SK-MEL-5 (cell line): ENCODE measurements at regions not wholly inside any gene's neighbourhood (a gene's known extent, or its start where the extent isn't known, plus 50 kb on each side); places are given as distances from the start of the nearest gene placed in this dataset.
"Not testable (repeated sequence)": the region's sequence is repeated elsewhere in the genome, so short reads cannot be mapped to it uniquely, and the experiment has no call there.

ENCODE experiments used
- DNase-seq: peaks from one replicate; pipeline ENCODE4 v3.0.0-alpha.2; 2016; ENCODE audit warnings: low read depth, low spot score
- in situ Hi-C: cut with HindIII; loops from 2 replicates; pipeline ENCODE4 v1.10.0; 2016; ENCODE audit warnings: low sequenced_read_pairs, high pct_unique_total_duplicates, low pct_unique_long_range_greater_than_20kb

GRCh38 chr10:120788771-120789170, 62.4 kb upstream of the WDR11 start:
- in situ Hi-C loops, result no loop called here
- no peak for DNase-seq

GRCh38 chr10:120789303-120790203, 61.6 kb upstream of the WDR11 start:
- in situ Hi-C loops, result no loop called here
- no peak for DNase-seq

- no peak for DNase-seq
- in situ Hi-C loops, result no loop called here
Observed at GRCh38 chr10:120791316-120791715, 59.8 kb upstream of the WDR11 start.

GRCh38 chr10:120793088-120793487, 58.1 kb upstream of the WDR11 start:
- in situ Hi-C loops, result no loop called here
- no peak for DNase-seq

- in situ Hi-C loops, result no loop called here
- no peak for DNase-seq
Observed at GRCh38 chr10:120794390-120794789, 56.8 kb upstream of the WDR11 start.

- in situ Hi-C loops, DNase-seq: not testable (repeated sequence)
Observed at GRCh38 chr10:120798276-120798675, 52.9 kb upstream of the WDR11 start.

GRCh38 chr10:120799849-120800248, 51.3 kb upstream of the WDR11 start:
- in situ Hi-C loops, result no loop called here
- no peak for DNase-seq

GRCh38 chr10:120800528-120801323, 50.4 kb upstream of the WDR11 start:
- in situ Hi-C loops, result no loop called here

More at GRCh38 chr10:120800528-120801323, 50.4 kb upstream of the WDR11 start:
- no peak for DNase-seq
